SU-DHL-6 (cell line): ENCODE measurements at regions not wholly inside any gene's neighbourhood (a gene's known extent, or its start where the extent isn't known, plus 50 kb on each side); places are given as distances from the start of the nearest gene placed in this dataset.

Experiments used
- H2AFZ ChIP-seq: fragments of 200-600 bp; sonication (generic); 2 replicates; pipeline ENCODE4 v1.6.1; 2014; ENCODE audit warnings: low read depth, mild to moderate bottlenecking, moderate library complexity, mixed read lengths, antibody characterized with exemption, low read length; ENCODE audit not compliant: severe bottlenecking
- H3F3A ChIP-seq: fragments of 200-600 bp; shearing (Covaris generic); 2 replicates; pipeline ENCODE4 v1.6.0; 2016; ENCODE audit warnings: antibody characterized with exemption, mild to moderate bottlenecking; ENCODE audit not compliant: insufficient read depth
- H3K27ac ChIP-seq: fragments of 200-600 bp; sonication (generic); 2 replicates; pipeline ENCODE4 v1.5.1; 2016; ENCODE audit warnings: low read depth, mild to moderate bottlenecking, low read length, moderate library complexity, mixed read lengths
- H3K27me3 ChIP-seq: fragments of 200-600 bp; sonication (generic), shearing (Covaris generic); 2 replicates; pipeline ENCODE4 v1.6.0; 2014; ENCODE audit warnings: mild to moderate bottlenecking, low read length
- H3K36me3 ChIP-seq: fragments of 200-600 bp; sonication (generic); 2 replicates; pipeline ENCODE4 v1.6.1; 2014; ENCODE audit warnings: mild to moderate bottlenecking, low read length, mixed read lengths
- H3K4me2 ChIP-seq: fragments of 300-600, 200-600 bp; shearing (Covaris generic), sonication (generic); 2 replicates; pipeline ENCODE4 v1.6.0; 2014; ENCODE audit warnings: low read length, low read depth, mild to moderate bottlenecking; ENCODE audit not compliant: poor library complexity, severe bottlenecking
- H3K4me3 ChIP-seq: fragments of 200-600 bp; sonication (generic); 2 replicates; pipeline ENCODE4 v1.5.1; 2014; ENCODE audit warnings: antibody characterized with exemption, low read length, mild to moderate bottlenecking, mixed read lengths; ENCODE audit not compliant: insufficient read depth, poor library complexity, severe bottlenecking
- H3K79me2 ChIP-seq: fragments of 200-600 bp; sonication (generic); 2 replicates; pipeline ENCODE4 v1.6.1; 2014; ENCODE audit warnings: mild to moderate bottlenecking, low read length, moderate library complexity; ENCODE audit not compliant: insufficient read depth
- H3K9ac ChIP-seq: fragments of 200-600 bp; sonication (generic); 2 replicates; pipeline ENCODE4 v1.7.0; 2014; ENCODE audit warnings: mild to moderate bottlenecking, low read length
- H3K9me2 ChIP-seq: fragments of 200-600 bp; sonication (generic); replicated peaks from 2 replicates; pipeline ENCODE4 v1.6.1; 2014; ENCODE audit warnings: low read length; ENCODE audit not compliant: insufficient read depth
- H3K9me3 ChIP-seq: fragments of 200-600 bp; sonication (generic); 2 replicates; pipeline ENCODE4 v1.6.1; 2014; ENCODE audit warnings: low read length, mixed read lengths; ENCODE audit not compliant: insufficient read depth
- H4K20me1 ChIP-seq: fragments of 200-600 bp; sonication (generic); 2 replicates; pipeline ENCODE4 v1.6.1; 2014; ENCODE audit warnings: low read depth, mild to moderate bottlenecking, antibody characterized with exemption, low read length, moderate library complexity, mixed read lengths
- EZH2phosphoT487 ChIP-seq: fragments of 200-600 bp; sonication (generic), shearing (Covaris generic); conservative IDR thresholded peaks from 2 replicates; pipeline ENCODE4 v1.6.1; 2018; ENCODE audit warnings: mild to moderate bottlenecking, antibody characterized with exemption, low read length, moderate library complexity, mixed read lengths
- TF ChIP-seq, protein P1 (sequence below): fragments of 200-600 bp; sonication (generic); IDR thresholded peaks from one replicate; pipeline ENCODE4 v1.5.1; 2017; ENCODE audit warnings: antibody characterized with exemption, mild to moderate bottlenecking, low read length, moderate library complexity; ENCODE audit not compliant: insufficient read depth, poor library complexity, severe bottlenecking

GRCh38 chr1:188761226-188761625 lies 1716.4 kb downstream of the BRINP3 start:
- Histone ChIP-seq H3K4me2 (no peak overlapping the region), H3K27me3 (no peaks in the 10 kb centered on the region), H3K9ac (no peak overlapping the region), H3K27ac (no peak overlapping the region), H3K36me3 (no peaks in the 10 kb centered on the region), H3F3A (no peaks in the 10 kb centered on the region), H3K9me3 (no peaks in the 10 kb centered on the region), H3K9me2 (no peaks in the 10 kb centered on the region), H3K4me3 (no peak overlapping the region), H3K79me2 (no peaks in the 10 kb centered on the region), H4K20me1 (no peaks in the 10 kb centered on the region), H2AFZ (no peak overlapping the region)
- TF ChIP-seq EZH2phosphoT487: no peak
- TF ChIP-seq, protein P1, sequence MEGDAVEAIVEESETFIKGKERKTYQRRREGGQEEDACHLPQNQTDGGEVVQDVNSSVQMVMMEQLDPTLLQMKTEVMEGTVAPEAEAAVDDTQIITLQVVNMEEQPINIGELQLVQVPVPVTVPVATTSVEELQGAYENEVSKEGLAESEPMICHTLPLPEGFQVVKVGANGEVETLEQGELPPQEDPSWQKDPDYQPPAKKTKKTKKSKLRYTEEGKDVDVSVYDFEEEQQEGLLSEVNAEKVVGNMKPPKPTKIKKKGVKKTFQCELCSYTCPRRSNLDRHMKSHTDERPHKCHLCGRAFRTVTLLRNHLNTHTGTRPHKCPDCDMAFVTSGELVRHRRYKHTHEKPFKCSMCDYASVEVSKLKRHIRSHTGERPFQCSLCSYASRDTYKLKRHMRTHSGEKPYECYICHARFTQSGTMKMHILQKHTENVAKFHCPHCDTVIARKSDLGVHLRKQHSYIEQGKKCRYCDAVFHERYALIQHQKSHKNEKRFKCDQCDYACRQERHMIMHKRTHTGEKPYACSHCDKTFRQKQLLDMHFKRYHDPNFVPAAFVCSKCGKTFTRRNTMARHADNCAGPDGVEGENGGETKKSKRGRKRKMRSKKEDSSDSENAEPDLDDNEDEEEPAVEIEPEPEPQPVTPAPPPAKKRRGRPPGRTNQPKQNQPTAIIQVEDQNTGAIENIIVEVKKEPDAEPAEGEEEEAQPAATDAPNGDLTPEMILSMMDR: no peak

DNA sequence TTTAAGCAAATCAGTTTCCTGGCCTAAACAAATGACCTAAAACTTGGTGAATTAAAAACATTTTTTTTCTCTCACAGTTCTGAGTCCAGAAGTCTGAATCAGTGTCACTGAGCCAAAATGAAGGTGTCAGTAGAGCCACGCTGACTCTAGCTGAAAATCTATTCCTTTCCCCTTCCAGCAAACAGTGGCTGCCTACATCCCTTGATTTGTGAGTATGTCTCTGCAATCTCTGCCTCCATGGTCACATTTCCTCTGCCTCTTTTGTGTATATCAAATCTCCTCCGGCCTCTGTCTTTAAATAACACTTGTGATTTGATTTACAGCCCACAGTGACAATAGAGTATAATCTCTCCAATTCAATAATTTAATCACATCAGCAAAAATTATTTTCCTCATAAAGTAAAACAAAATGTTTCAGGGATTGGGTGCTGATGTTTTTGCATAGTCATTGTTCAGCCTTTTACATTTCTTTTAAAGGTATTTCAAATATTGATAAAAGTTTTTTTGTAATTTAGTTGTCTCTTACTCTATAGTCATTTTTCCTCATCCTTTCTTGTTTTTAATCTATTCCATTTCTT lies 1715.4 kb downstream of the BRINP3 start:
- H3K9me2 ChIP-seq: no peaks in the 10 kb centered on the region
- H4K20me1 ChIP-seq: no peaks in the 10 kb centered on the region
- no peak overlapping the region for H3K4me2 ChIP-seq
- H3K9ac ChIP-seq: no peak overlapping the region
- no peaks in the 10 kb centered on the region for H3K36me3 ChIP-seq
- no peaks in the 10 kb centered on the region for H3K9me3 ChIP-seq
- H3K4me3 ChIP-seq: no peak overlapping the region
- TF ChIP-seq, protein P1: no peak
- TF ChIP-seq EZH2phosphoT487: no peak
- H3F3A ChIP-seq: no peaks in the 10 kb centered on the region
- H2AFZ ChIP-seq: no peak overlapping the region
- no peak overlapping the region for H3K27ac ChIP-seq
- H3K79me2 ChIP-seq: no peaks in the 10 kb centered on the region
- H3K27me3 ChIP-seq: no peaks in the 10 kb centered on the region

- Histone ChIP-seq H3K27me3 (no peaks in the 10 kb centered on the region), H3K9me2 (no peaks in the 10 kb centered on the region), H2AFZ (peak overlapping the region; percentile 8), H3F3A (no peaks in the 10 kb centered on the region), H3K79me2 (no peaks in the 10 kb centered on the region), H3K27ac (no peak overlapping the region), H3K9ac (no peak overlapping the region), H3K9me3 (no peaks in the 10 kb centered on the region), H3K4me2 (no peak overlapping the region), H3K36me3 (no peaks in the 10 kb centered on the region), H4K20me1 (no peaks in the 10 kb centered on the region), H3K4me3 (no peak overlapping the region)
- no peak for TF ChIP-seq EZH2phosphoT487
- TF ChIP-seq, protein P1: no peak
Observed at GRCh38 chr1:188763541-188763940, 1714.1 kb downstream of the BRINP3 start.
